ENCODE measurements at regions not wholly inside any gene's neighbourhood (a gene's known extent, or its start where the extent isn't known, plus 50 kb on each side); places are given as distances from the start of the nearest gene placed in this dataset.

GRCh38 chr5:91288118-91288916 lies 94.8 kb downstream of the ARRDC3 start:
- TF ChIP-seq, protein P1, sequence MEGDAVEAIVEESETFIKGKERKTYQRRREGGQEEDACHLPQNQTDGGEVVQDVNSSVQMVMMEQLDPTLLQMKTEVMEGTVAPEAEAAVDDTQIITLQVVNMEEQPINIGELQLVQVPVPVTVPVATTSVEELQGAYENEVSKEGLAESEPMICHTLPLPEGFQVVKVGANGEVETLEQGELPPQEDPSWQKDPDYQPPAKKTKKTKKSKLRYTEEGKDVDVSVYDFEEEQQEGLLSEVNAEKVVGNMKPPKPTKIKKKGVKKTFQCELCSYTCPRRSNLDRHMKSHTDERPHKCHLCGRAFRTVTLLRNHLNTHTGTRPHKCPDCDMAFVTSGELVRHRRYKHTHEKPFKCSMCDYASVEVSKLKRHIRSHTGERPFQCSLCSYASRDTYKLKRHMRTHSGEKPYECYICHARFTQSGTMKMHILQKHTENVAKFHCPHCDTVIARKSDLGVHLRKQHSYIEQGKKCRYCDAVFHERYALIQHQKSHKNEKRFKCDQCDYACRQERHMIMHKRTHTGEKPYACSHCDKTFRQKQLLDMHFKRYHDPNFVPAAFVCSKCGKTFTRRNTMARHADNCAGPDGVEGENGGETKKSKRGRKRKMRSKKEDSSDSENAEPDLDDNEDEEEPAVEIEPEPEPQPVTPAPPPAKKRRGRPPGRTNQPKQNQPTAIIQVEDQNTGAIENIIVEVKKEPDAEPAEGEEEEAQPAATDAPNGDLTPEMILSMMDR (conservative IDR thresholded peaks at IDR 0.05) = no peak
- no peak for TF ChIP-seq EZH2 (IDR thresholded peaks at IDR 0.05; ENCODE audit: low read depth)
